HUES48 (cell line): ENCODE measurements at regions not wholly inside any gene's neighbourhood (a gene's known extent, or its start where the extent isn't known, plus 50 kb on each side); places are given as distances from the start of the nearest gene placed in this dataset.
A peak's percentile ranks its signal among the peaks of the same experiment; 100 is the strongest.

Source experiments
- H3K27ac ChIP-seq: one replicate; pipeline ENCODE4 v1.7.0; 2013; ENCODE audit warnings: low read depth, low read length, inconsistent platforms
- H3K27me3 ChIP-seq: 2 replicates; pipeline ENCODE4 v1.6.1; 2013; ENCODE audit warnings: mild to moderate bottlenecking, low read length; ENCODE audit not compliant: control insufficient read depth, insufficient read depth
- H3K36me3 ChIP-seq: 2 replicates; pipeline ENCODE4 v1.6.1; 2013; ENCODE audit warnings: low read length; ENCODE audit not compliant: control insufficient read depth, insufficient read depth
- H3K4me1 ChIP-seq: 2 replicates; pipeline ENCODE4 v1.6.1; 2013; ENCODE audit warnings: mild to moderate bottlenecking, low read length; ENCODE audit not compliant: control insufficient read depth, insufficient read depth
- H3K4me3 ChIP-seq: 2 replicates; pipeline ENCODE4 v1.5.1; 2013; ENCODE audit warnings: mild to moderate bottlenecking, low read depth, low read length
- H3K9ac ChIP-seq: 2 replicates; pipeline ENCODE4 v1.6.1; 2013; ENCODE audit warnings: mild to moderate bottlenecking, low read depth, low read length, moderate library complexity
- H3K9me3 ChIP-seq: 2 replicates; pipeline ENCODE4 v1.6.1; 2013; ENCODE audit warnings: low read length; ENCODE audit not compliant: control insufficient read depth, insufficient read depth

DNA sequence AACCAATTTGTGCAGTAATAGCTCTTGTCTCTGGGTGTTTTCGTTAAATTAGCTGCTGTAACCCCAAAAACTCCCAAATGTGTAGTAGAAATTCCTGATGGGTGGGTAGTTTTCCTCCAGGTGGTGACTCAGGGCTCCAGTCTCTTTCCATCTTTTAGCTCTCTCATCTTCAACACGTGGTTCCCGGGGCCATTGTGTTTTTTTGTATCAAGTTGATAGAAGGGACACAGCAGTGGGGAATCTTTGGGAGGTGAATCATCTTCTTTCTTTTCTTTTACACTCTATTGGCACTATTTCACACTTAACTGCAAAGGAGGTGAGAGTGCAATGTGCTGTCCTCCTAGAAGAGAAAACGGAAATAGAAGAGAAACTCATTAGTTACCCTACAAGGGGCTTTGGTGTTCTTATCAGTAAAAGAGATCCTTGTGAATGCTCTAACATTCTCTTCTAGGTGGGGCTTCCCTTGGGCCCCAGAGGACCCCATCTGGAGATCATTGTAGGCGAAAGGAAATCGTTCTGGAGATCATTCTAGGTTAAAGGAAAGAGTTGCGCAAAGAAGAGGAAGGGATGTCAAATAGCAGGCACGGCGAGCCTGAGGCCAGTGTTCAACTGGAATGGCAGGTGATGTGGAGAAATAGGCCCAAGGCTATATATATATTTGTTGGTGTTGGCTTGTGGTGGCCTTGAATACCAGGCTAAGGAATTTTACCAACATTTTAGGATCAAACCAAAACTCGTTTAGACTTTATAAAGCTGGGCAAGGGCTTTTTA lies 68.2 kb upstream of the ACSL1 start:
- no peaks in the 10 kb centered on the region for H3K4me1 ChIP-seq

DNA sequence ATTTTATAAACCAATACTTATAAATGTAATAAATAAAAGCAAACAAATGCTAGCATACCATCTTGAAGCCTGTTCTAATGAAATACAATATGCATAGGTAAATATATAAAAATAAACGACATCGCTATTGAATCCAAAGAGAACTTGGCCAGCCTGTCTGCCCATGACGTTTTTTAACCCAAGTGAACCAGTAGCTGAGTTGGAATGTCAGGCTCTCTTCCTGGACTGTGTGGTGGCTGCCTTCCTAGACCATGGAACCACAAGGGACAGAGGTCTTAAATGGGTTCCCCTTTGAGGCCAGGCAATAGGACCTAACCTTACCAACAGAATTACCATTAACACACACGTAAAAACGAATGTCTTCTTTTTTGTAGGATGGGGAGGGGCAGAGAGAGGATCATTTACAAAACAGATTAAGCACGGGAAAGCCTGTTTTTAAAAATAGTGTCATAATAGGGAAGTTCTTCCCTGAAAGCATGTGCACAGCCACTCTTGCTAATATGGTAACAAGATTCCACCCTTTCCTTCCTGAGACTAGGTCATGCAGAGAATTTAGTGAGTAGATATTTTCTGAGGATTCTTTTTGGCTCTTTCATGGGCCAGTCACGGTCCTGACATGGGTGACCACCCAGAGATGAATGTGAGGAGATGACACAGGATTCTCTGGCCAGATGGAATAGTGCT lies 69.4 kb upstream of the ACSL1 start:
- Histone ChIP-seq H3K27me3 (no peaks in the 10 kb centered on the region), H3K9ac (no peak overlapping the region), H3K4me3 (no peak overlapping the region), H3K36me3 (no peaks in the 10 kb centered on the region), H3K27ac (no peak overlapping the region), H3K9me3 (no peaks in the 10 kb centered on the region), H3K4me1 (no peaks in the 10 kb centered on the region)

More for the DNA sequence above, 68.2 kb upstream of the ACSL1 start:
- no peak overlapping the region for H3K9ac ChIP-seq
- no peaks in the 10 kb centered on the region for H3K9me3 ChIP-seq
- H3K4me3 ChIP-seq = no peak overlapping the region
- no peaks in the 10 kb centered on the region for H3K36me3 ChIP-seq
- H3K27me3 ChIP-seq = no peaks in the 10 kb centered on the region
- peak overlapping the region; percentile 38 for H3K27ac ChIP-seq

DNA sequence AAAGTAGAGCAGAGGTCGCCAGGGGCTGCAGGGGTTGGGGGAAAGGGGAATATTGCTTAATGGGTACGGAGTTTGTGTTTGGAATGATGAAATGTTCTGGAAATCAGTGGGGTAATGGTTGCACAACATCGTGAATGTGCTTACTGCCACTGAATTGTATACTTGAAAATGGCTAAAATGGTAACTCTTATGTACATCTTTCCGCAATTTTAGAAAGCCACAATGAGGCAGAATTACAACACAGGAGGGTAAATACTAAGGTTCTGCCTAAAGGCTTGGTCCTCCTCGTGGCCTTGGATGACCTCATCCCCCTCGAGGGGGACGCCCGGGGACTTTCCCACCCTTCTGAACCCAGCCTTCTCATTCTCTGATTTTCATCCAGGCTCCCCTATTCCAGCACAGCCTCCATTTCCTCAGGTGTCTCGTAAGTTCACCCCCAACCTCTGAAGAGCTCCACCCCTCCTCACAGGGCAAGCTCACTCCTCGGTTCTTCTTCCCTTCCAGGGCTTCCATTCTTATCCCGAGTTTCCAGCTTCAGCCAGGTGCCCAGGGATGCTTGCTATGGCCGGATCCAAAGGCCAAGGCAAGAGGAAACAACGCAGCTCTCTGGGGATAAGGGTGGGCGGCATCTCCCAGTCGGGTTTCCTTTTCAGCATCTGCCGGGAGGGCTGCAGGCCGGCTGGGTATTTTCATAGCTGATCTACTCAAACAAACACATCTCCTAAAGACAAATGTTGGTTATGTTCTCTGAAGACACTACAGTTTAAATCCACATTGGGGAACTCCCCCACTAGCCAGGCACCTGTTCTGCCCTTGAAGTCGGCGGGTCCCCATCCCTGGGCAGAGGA lies 71.3 kb upstream of the ACSL1 start:
- Histone ChIP-seq H3K4me1 (no peaks in the 10 kb centered on the region), H3K27ac (no peak overlapping the region), H3K4me3 (no peak overlapping the region), H3K27me3 (no peaks in the 10 kb centered on the region), H3K9me3 (no peaks in the 10 kb centered on the region), H3K36me3 (no peaks in the 10 kb centered on the region), H3K9ac (no peak overlapping the region)

DNA sequence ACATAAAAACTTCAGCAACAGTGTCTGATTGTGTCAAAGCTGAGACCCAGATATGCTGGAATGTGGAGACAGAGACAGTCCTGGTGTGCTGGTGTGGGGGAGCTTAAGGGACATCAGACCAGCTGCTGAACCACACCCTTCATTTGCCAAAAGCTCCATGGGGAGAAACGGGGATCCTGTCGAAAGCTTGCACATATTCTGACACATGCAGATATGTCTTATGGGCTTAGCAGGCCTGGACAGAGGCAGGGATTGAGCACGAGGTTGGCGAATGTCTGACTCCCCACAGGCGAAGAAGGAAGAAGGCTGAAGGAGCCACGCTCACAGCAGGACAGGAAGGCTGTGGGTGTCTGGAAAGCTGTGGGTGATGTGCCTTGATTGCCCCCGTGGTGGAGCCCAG lies 72.1 kb upstream of the ACSL1 start:
- no peak overlapping the region for H3K9ac ChIP-seq
- H3K4me1 ChIP-seq = no peaks in the 10 kb centered on the region
- no peaks in the 10 kb centered on the region for H3K27me3 ChIP-seq
- H3K36me3 ChIP-seq = no peaks in the 10 kb centered on the region
- no peak overlapping the region for H3K4me3 ChIP-seq
- H3K27ac ChIP-seq = no peak overlapping the region
- no peaks in the 10 kb centered on the region for H3K9me3 ChIP-seq

DNA sequence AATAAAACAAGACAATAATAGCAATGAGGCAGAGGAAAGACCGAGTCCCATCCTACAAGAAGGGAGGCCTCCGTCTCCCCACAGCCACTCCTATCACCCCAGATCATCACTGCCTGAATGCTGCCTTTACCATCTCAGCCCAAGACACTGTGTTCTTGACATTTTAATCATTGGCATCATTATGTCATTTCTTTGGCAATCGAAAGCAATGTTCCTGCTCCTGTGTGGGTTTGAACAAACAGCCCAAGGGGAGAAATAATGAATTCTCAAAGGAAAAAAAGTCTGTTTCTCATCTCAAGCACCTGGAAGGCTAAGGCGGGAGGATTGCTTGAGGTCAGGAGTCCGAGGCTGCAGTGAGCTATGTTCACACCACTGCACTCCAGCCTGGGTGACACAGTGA lies 73.0 kb upstream of the ACSL1 start:
- no peak overlapping the region for H3K27ac ChIP-seq
- H3K4me3 ChIP-seq = no peak overlapping the region
- no peak overlapping the region for H3K9ac ChIP-seq
- H3K4me1 ChIP-seq = no peaks in the 10 kb centered on the region
- no peaks in the 10 kb centered on the region for H3K36me3 ChIP-seq
- H3K9me3 ChIP-seq = no peaks in the 10 kb centered on the region
- no peaks in the 10 kb centered on the region for H3K27me3 ChIP-seq

DNA sequence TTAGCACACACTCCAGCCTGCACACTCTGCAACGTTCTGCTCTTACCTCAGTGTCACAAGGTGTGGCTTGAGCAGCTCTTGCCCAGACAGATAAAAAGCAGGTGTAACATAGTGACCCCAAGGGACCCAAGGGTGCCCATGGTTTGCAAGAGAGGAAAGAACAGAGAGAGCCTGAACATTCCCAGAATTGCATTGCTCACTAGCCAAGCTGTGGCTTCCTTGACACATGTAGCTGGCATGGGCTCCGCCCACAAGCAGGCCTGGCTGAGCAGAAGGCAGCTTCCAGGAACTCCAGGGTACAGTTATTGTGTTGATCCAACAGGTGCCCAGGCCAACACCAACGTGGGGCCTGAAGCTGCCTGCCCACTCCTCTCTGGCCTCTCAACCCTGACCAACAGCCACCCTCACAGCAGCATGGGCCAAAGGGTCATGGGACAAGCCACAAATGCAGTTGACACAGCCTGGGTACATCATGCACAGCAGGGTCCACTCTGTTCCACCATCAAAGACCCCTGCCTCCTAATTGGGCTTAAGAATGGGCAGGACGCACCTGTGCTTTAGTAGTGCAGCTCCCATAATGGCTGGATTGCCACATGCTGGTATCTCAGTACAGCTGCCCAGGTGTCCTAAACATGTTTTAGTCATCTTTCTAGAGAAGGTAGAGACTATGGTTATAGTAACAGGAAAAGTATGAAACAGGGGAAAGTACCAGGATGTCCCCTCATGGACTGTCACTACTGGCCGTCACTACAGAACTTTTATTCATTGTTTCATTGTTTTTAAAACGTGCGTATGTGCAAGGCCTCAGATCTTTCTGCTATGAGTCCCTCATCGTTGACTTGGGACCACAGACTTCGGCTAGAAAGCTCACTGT lies 73.7 kb upstream of the ACSL1 start:
- H3K27me3 ChIP-seq = no peaks in the 10 kb centered on the region
- no peaks in the 10 kb centered on the region for H3K9me3 ChIP-seq
- H3K4me1 ChIP-seq = no peaks in the 10 kb centered on the region
- H3K4me3 ChIP-seq = no peak overlapping the region
- H3K9ac ChIP-seq = no peak overlapping the region
- H3K36me3 ChIP-seq = no peaks in the 10 kb centered on the region
- no peak overlapping the region for H3K27ac ChIP-seq

DNA sequence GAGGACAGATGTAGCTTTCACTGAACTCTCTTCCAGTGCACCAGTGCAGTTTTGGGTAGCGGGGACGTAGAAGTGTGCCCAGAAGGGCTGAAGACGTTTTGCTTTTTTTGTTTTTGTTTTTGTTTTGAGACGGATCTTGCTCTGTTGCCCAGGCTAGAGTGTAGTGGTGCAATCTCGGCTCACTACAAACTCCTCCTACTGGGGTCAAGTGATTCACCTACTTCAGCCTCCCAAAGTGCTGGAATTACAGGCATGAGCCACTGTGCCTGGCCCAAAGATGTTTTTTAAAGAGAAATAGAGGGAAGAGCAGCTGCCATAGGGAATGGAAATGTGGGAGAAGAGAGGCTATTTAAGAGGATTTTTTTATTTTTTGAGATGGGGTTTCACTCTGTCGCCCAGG lies 74.4 kb upstream of the ACSL1 start:
- no peak overlapping the region for H3K27ac ChIP-seq
- no peak overlapping the region for H3K4me3 ChIP-seq
- no peaks in the 10 kb centered on the region for H3K36me3 ChIP-seq
- H3K27me3 ChIP-seq = no peaks in the 10 kb centered on the region
- no peaks in the 10 kb centered on the region for H3K9me3 ChIP-seq
- H3K4me1 ChIP-seq = no peaks in the 10 kb centered on the region
- H3K9ac ChIP-seq = no peak overlapping the region

DNA sequence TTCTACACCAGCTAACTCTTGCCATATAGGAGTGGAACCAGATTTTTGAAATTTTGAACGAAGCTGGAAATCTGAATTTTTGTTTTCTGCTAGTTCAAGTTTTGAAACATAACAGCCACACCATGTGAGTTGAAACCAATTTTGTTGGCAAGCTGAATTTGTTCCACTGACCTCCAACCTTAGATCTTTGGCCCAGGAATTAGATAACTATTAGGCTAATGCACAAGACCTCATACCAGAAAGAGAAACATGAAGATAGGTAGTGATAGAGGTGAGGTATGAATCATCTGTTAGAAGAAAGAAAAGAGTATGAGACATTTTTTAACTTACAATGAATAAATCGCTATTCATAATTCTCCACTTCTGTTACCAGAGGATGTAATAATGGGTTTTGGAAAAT lies 76.8 kb upstream of the ACSL1 start:
- no peak overlapping the region for H3K9ac ChIP-seq
- no peaks in the 10 kb centered on the region for H3K27me3 ChIP-seq
- H3K4me3 ChIP-seq = no peak overlapping the region
- no peaks in the 10 kb centered on the region for H3K4me1 ChIP-seq
- no peak overlapping the region for H3K27ac ChIP-seq
- H3K36me3 ChIP-seq = no peaks in the 10 kb centered on the region
- no peaks in the 10 kb centered on the region for H3K9me3 ChIP-seq

DNA sequence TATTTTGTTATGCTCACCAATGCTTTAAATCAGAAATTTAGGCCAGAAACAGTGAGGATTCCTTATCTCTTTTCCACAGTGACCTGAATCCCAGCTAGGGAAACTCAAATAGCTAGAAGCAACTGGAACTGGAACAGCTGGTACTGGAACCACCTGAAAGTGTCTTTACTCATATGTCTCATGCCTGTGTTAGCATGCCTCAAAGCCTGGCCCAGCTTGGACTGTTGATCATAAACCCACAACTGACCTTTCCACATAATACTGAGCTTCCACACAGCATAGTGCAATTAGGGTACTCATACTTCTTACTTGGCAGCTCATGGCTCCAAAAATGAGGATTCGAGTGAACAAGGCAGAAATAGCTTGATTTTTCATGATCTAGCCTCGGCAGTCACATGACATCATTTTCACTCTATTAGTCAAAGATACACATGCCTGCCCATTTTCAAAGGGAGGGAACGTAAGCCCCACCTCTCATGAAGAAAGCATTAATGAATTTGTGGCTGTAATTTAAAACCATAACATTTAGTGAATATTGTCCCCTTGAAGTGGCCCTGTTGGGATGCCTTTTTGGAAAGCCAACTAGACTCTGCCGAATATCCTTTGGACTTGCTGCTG lies 80.8 kb upstream of the ACSL1 start:
- H3K36me3 ChIP-seq = no peaks in the 10 kb centered on the region
- H3K27me3 ChIP-seq = no peaks in the 10 kb centered on the region
- peaks cover 3% of the 10 kb centered on the region; the same call in 1 of the 2 replicates for H3K9me3 ChIP-seq
- H3K9ac ChIP-seq = no peak overlapping the region
- no peak overlapping the region for H3K27ac ChIP-seq
- H3K4me3 ChIP-seq = no peak overlapping the region
- H3K4me1 ChIP-seq = no peaks in the 10 kb centered on the region

DNA sequence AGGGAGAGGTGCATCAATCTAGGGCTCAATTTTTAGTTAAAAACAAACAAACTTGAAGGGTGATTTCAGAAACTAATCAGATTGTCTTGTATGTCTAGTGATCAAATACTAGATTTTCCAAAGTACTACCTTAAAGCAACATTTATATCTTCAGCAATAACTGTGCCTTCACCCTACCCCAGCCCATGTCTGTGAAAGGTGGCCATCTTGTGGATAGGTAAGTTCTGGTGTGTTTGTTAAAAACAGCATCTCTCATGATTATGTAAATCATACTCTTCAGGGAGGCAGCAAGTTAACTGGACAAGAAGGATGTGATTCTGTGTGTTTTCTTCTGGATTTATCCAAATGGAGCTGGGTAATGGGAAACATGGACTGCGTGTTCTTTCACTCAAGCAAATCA lies 81.4 kb upstream of the ACSL1 start:
- no peak overlapping the region for H3K27ac ChIP-seq
- peaks cover 7% of the 10 kb centered on the region for H3K9me3 ChIP-seq
- no peak overlapping the region for H3K4me3 ChIP-seq
- H3K4me1 ChIP-seq = no peaks in the 10 kb centered on the region
- H3K36me3 ChIP-seq = no peaks in the 10 kb centered on the region
- no peaks in the 10 kb centered on the region for H3K27me3 ChIP-seq
- H3K9ac ChIP-seq = no peak overlapping the region
